Endothelial cell of hepatic sinusoid (primary cell): ENCODE measurements at regions not wholly inside any gene's neighbourhood (a gene's known extent, or its start where the extent isn't known, plus 50 kb on each side); places are given as distances from the start of the nearest gene placed in this dataset.

Experiments used
- in situ Hi-C: cut with HindIII; loops from 2 replicates; pipeline ENCODE4 v1.10.0; 2017; ENCODE audit warnings: low sequenced_read_pairs

DNA sequence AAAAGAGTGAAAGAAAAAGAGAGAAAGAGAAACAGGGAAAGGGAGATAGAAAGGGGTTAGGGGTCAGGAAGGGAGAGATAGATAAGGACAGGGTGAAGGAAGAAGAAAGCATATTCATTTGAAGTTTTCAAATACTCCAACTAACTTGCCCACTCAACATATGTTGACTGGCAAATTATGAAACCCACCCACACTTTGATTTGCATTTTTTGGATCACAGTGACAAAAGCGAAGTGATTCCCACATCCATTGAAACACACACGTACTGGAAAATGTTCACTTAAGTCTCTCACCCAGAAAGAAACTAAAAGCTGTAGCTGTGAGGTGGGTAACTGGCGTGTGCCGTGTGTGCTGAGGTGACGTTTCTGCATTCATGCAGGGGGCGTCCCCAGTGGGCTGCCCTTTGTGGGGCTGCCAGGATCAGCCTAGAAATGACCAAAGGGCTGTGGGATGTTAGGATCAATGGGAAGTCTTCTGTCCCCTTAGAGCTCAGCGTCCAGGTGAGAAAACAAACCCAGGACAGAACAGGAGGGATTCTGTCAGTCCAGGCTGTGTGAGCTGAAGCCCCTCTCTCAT lies 134.9 kb upstream of the ADARB2 start:
- in situ Hi-C loops, result no loop called here

DNA sequence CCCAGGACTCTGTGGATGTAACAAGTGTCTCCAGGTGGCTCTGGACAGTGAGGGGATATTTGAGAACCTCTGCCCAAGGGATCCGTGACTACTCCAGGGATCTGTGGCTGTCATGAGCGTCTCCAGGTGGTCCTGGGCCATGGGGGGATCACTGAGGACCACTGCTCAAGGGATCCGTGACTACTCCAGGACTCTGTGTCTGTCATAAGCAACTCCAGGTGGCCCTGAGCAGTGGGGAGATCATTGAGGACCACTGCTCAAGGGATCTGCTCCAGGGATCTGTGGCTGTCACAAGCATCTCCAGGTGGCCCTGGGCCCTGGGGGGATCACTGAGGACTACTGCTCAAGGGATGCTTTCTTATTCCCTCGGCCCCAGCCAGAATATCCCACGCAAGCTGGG lies 133.2 kb upstream of the ADARB2 start:
- in situ Hi-C loops, result no loop called here

DNA sequence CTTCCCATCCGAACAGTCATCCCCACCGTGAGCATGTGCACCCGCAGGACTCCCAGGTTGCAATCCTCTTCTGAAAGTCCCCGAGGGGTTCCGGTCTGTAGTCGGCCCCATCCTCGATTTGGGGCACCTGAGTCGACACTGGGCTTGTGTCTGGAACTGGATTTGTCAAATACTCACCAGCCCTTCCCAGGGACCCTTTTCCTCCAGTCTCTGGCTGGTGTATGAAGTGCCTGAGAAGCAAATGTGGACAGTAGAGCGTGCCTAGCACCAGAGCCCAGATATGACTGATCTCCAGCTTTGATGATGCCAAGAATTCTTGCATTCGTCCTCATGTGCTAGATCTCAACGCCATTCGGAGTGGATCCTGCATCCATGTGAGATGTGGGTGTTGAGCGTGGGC lies 132.5 kb upstream of the ADARB2 start:
- in situ Hi-C loops, result no loop called here

DNA sequence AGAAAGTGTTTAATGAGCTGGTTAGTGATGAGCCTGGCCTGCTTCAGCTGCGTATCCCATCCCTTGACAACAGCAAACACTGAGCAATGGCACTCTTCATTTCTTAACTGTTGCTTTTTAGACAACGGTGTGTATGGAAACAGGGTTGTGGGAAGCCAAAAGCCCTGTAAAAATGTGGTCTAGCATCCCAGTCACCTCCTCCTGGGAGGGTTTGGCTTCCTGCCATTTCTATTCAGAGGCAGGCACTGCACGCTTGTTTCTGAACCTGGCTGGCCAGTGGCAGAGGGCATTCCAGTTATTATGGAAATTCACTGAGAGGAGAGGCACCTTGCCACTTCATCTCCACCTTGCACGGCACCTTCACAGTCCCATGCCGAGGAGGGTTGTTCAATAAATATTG lies 123.0 kb upstream of the ADARB2 start:
- in situ Hi-C loops, result no loop called here

DNA sequence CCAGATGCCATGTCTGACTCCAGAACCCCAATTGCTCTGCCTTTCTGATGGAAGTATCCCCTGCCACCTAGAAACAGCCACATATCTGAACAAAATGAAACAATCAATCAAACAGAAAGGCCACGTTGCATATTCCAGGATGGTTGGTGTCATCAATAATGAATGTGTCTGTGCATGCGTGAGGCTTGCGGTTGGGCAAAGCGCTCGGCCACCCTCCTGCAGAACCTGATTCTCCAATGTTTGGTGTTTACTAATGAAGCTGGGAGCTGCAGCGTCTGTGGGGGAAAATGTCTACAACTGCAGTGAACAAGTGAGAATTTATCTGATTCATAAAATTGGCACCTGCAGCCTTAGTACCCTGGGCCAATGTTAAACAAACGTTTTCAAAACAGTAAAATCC lies 121.2 kb upstream of the ADARB2 start:
- in situ Hi-C loops, result no loop called here

DNA sequence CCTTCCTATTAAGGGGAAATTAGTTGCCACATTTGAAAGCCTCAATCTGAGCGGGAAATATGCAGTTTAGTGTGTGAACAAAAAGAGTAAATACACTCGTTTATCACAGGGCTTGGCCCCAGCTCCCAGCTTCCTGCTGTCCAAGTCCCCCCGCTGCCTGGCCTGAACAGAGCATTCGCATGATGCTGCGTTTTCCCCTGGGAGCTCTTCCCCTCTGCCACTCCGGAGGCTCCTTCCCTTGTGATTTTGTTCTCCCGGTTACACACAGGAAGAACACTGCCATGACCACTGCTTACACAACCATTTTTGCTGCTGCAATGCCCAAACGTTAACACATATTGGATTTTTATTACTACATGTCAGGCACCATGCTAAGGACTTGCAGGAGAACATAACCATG lies 120.7 kb upstream of the ADARB2 start:
- in situ Hi-C loops, result no loop called here

DNA sequence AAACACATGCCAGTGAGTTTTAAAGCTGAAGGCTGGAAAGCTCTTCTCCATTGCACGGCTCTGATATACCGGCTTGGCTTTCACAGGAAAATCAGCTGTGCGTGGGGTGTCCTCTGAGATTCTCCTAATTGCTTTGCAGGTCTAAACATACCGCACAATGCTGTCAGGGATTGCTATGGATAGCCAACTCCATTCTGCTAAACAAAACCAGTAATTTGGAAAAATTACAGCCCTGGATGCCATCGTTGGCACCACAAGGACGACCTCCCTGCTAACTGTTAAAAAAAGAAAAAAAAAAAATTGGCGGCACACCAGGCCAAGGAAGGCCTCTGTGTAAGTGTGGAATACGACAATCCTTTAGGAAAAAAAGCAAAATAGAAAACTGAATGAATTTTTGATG lies 118.6 kb upstream of the ADARB2 start:
- in situ Hi-C loops, result no loop called here

DNA sequence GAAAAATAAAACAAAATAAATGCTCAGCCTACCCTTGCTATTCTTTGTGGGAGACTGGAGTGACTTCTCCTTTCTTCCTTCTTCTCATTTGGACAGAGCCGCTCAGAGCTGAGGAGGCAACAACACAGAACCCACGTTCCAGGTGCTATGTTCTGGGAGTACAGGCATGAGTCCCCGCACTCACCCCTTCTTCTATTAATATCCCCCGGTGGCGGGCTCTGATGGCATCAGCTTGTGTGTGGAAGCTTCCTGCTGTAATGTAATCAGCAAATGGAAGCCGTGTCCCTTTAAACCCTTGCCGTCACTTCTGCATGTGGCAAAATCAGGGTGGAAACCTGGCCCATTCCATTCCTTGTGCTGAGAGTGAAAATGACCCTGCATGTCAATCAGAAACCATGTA lies 116.9 kb upstream of the ADARB2 start:
- in situ Hi-C loops, result no loop called here

DNA sequence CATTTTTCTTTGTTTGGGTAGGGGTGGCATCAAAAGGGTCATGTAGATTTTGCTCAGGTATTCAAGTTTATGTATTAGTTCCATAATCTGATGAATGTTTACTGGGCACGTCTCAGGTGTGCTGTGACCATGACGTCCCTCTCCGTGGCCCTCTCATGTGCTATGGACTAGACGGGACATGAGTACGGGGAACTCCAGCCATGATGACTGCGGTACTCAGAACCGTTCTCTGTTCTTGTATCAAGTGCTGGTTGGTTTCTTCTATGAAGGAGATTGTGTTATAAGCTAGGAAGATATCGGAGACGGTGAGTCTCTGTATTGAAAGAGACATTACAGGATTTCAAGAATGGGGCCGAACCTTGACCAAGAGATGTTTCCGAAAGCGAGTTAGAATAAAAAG lies 116.5 kb upstream of the ADARB2 start:
- in situ Hi-C loops, result no loop called here

DNA sequence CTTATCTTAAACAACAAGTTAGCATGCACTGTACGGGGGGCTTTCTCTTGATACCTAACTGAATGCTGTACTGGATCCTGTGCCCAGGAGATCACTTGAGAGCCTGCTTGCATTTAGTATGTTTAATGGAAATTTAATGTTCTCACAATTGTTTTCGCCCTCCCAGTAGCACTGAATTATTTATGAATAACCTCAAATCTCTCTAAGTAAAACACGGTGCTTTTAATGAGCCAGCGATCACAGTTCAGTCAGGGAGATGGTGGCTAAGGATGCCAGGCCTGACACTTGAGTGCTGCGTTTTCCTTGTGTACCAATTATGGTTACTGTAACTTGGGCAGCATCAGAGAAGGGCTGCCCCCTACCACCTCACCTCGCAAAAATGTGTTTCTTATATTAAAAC lies 115.5 kb upstream of the ADARB2 start:
- in situ Hi-C loops, result no loop called here

DNA sequence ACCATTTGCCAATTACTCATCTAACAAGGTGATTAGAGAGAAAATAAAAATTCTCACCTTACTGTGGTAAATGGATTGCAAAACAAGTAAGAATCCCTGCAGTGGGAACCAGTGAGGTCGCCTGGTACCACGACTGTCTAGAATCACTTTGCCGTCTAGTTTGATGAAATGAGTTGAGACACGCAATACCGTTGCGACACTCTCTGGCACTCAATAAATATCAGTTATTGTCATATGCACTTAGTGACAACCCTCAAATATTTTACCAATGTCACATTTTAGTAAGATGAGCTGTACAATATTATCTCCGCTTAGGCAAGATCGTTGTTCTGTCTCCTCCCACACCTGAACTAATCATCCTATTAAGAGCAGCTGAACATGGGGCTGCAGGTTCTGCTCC lies 114.4 kb upstream of the ADARB2 start:
- in situ Hi-C loops, result no loop called here

DNA sequence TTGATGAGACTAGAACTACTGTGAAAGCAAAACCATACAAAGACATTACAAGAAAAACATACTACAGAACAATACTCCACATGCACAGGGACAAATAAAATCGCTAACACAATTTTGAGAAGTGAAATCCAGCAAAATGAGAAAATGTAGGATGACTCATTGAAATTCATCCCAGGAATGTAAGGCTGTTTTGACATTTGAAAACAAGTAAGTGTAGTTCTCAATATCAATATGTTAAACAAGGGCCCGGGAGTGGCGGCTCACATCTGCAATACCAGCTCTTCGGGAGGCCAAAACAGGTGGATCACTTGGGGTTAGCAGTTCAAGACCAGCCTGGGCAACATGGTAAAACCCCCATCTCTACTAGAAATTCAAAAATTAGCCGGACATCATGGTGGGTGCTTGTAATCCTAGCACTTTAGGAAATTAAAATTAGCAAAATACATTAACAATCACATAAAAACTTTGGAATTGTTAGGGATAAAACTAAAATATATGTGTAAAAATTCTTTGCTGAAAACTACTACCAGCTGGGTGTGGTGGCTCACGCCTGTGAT lies 113.7 kb upstream of the ADARB2 start:
- in situ Hi-C loops, result no loop called here

DNA sequence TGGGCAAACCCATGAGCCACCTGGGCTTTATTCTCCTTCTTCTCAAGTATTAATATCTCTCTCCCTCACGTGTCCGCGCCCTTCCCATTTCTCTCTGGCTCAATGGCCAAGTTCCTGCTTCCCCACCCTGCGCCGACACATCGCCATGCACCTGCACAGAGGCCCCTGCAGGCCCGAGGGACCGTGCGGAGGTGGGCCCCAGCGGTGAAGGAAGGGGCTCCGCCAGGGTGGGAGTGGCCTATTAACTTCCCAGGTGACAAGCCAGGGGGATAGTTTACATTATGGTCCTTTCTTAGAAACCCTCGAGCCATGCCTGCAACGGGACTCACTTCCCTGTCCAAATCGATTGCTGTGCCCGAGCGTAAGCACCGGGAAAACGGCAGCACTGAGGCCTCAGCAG lies 110.0 kb upstream of the ADARB2 start:
- in situ Hi-C loops, result no loop called here

DNA sequence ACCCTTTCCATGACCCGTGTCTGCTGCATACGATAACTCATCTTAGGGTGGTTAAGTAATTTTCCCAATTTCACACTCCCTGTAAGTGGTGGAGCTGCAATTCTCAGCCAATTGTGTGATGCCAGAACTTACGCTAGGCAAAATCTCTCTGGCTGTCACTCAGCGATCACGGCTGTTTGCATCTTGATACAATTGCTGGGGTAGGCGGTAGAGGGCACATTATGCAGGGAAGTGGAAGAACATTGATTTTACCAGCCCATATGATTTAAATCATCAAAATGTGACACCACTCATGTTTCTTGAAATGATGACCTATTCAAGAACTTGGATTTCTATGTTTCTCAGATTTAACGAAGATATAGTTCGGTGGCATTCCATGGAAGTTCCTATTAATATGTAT lies 108.7 kb upstream of the ADARB2 start:
- in situ Hi-C loops, result no loop called here

DNA sequence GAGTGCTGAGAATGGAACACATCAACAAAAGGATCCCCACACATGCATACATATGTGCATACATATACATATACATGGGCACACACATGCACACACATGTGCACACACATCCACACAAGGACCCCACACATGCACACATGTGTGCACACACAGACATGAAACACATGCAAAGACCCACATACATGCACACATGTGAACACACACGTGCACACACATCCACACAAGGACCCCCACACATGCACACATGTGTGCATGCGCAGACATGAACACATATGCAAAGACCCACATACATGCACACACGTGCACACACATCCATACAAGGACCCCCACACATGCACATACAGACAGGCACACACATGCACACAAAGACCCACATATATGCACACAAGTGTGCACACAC lies 104.4 kb upstream of the ADARB2 start:
- in situ Hi-C loops, result loop anchor here (5.0 kb wide), 1 partner anchor 46 kb away; no protein-coding TSS in a partner anchor

DNA sequence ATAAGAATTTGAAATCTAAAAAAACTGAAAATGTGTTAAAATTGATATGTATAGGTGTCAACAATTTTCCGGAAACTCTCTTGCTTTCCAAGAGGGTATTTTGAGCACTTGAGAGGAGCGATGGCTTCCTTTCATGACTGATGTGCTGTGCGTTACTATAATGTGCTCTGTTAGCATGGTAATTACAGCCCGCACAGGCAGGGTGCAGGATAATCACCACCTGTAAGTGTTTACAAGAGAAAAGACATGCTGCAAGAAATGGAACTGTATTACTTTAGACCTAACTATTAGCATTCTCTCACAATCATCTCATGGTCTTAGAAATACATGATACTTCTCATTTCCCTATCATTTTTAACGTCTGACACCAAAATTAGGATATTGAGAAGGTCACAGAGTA lies 92.4 kb upstream of the ADARB2 start:
- in situ Hi-C loops, result no loop called here

DNA sequence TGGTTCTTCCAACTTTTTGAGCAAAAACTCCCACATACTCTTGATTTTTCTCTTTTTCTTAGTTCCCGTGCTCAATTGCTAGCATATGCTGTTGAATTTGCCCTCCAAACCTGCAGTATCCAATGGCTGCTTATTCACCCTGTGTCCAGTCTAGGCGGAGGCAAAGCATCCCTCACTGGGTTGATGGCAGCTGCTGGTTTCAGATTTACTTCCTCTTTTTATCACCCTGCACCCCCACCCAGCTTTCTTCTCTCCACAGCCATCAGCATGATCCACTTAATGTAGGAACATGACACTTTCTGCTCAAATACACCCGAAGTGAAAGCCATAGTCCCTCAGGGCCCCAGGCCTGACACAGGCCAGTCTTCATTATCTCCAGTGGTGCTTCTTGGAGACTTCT lies 87.6 kb upstream of the ADARB2 start:
- in situ Hi-C loops, result no loop called here

DNA sequence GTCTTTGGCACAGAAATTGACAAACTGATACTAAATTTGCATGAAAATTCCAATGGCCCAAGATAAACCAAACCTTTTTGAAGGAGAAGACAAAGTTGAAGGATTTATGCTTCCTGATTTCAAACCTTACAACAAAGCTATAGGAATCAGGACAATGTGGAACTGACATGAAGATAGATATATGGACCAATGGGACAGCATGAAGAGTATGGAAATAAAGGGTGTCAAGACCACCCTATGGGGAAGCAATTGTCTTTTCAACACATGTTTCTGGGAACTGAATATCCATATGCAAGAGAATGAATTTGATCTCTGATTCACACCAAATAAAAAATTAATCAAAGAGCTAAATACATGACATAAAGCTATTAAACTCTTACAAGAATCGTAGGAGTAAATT lies 77.2 kb upstream of the ADARB2 start:
- in situ Hi-C loops, result no loop called here

DNA sequence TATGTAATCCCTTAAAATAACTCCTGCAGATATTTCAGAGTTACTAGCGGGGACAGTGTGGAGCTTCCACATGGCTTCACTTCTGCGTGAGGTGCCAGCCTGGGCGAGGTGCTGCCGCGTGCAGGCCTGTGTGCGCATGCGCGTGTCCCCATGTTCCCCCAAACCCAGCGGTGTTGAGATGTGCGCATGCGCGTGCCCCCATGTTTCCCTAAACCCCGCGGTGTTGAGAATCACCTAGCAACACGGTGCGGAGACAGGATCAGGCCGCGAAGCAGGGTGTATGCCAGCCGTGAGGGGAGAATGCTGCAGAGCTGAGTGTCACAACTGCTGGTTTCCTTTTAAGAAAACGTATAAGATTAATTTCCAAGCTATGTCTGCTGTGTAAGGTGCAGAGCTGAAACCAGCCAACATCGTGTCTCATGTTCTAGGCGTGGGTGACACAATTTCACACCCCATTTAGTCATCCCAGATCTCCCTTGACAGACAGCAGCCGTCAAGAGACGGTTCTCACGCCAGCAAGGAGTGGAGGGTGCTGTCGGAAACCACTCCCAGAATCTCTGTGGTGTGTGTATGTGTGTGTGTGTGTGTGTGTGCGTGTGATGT lies 71.9 kb upstream of the ADARB2 start:
- in situ Hi-C loops, result no loop called here

DNA sequence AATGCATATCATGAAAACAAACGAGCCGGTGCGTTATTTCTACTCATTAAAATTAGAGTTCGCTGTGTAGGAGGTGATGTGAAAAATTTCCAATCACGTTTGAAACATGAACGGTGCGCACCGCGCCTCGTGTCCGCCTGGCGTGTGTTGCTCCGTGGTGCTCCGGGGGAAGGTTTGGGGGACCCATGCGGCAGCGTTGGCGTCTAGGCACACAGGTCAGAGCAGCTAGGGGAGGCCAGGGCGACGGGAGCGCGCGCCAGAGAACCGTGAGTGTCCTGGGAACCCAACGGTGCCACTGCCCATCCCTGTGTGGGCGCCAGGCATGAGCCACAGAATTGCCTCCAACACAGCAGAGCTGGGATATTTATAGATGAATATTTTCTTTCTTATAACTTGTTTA lies 70.6 kb upstream of the ADARB2 start:
- in situ Hi-C loops, result no loop called here

DNA sequence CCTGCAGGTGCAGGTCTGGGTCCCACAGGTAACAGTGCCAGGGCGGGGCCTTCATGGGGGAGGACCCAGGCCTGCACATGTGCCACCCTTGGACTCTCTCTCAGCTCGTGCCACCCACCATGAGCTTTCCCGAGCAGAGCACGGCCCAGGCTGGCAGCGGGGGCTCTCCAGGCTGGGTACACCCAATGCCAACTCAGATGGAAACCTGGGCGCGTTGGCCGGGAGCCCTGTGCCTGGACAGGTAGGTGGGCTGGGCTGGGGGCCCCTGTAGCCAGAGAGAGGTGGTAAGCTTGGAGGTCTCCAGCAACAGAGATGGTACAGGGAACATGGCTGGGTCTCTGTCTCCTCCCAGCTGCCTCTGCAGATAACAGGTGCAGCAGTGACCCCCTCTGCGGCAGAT lies 69.9 kb upstream of the ADARB2 start:
- in situ Hi-C loops, result no loop called here

DNA sequence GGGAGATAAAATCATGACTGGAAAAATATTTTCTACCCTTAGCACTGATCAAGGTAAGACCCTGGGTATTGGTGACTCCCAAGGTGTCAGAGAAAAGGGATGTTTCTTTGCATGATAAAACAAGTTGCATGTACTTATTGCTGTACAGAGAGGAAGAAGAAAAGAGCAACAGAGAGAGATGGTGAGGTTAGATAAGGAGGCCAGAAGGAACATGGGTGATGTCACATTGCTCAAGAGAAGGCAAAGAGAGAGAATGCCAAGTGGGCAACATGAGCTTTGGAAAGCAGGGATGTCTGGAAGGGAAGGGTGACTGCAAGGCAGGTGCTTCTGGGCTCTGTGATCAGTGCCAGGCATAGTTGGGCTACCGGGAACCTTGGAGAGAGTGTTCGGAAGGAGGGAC lies 65.1 kb upstream of the ADARB2 start:
- in situ Hi-C loops, result no loop called here

DNA sequence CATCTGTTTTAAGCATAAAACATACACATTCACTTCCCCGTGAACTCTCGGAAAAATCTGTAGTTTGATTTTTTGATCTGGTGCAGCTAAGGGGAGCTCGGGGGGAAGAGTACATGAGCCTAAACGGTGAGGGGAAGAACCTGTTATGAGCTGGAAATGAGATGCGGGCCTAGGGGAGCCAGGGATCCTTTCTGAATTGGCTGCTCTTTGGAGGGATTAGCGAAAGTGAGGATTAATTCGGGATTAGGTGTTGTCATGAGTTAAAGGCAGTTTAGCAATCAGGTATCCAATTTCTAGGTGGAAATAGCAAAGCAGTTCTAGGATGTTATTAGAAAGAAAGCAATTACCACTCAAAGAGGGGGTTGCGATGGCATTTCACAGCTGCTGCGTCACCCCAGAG lies 51.1 kb upstream of the ADARB2 start:
- in situ Hi-C loops, result no loop called here
